ENCODE measurements at regions not wholly inside any gene's neighbourhood (a gene's known extent, or its start where the extent isn't known, plus 50 kb on each side); places are given as distances from the start of the nearest gene placed in this dataset.

- no peak for DNase-seq
Observed at GRCh38 chr1:193676996-193677549, 490.7 kb upstream of the B3GALT2 start.

- no peak for DNase-seq
Observed at GRCh38 chr1:193674292-193674944, 488.0 kb upstream of the B3GALT2 start.

GRCh38 chr1:193666485-193667083 lies 480.2 kb upstream of the B3GALT2 start:
- DNase-seq: no peak

GRCh38 chr1:193663965-193664364 lies 477.6 kb upstream of the B3GALT2 start:
- no peak for DNase-seq

- no peak for DNase-seq
Observed at GRCh38 chr1:193662030-193662429, 475.6 kb upstream of the B3GALT2 start.

- no peak for DNase-seq
Observed at GRCh38 chr1:193661385-193661784, 475.0 kb upstream of the B3GALT2 start.

GRCh38 chr1:193660428-193660827 lies 474.0 kb upstream of the B3GALT2 start:
- DNase-seq: no peak

- no peak for DNase-seq
Observed at GRCh38 chr1:193658691-193659090, 472.3 kb upstream of the B3GALT2 start.

GRCh38 chr1:193658081-193658480 lies 471.7 kb upstream of the B3GALT2 start:
- DNase-seq: no peak

GRCh38 chr1:193657552-193657951 lies 471.1 kb upstream of the B3GALT2 start:
- DNase-seq: no peak

GRCh38 chr1:193656841-193657240 lies 470.4 kb upstream of the B3GALT2 start:
- no peak for DNase-seq

GRCh38 chr1:193654951-193655735 lies 468.7 kb upstream of the B3GALT2 start:
- no peak for DNase-seq

GRCh38 chr1:193649587-193649986 lies 463.2 kb upstream of the B3GALT2 start:
- DNase-seq: no peak

- no peak for DNase-seq
Observed at GRCh38 chr1:193634876-193635275, 448.5 kb upstream of the B3GALT2 start.

GRCh38 chr1:193634470-193634869 lies 448.1 kb upstream of the B3GALT2 start:
- no peak for DNase-seq

GRCh38 chr1:193633991-193634390 lies 447.6 kb upstream of the B3GALT2 start:
- no peak for DNase-seq

- no peak for DNase-seq
Observed at GRCh38 chr1:193633093-193633492, 446.7 kb upstream of the B3GALT2 start.

GRCh38 chr1:193631306-193631705 lies 444.9 kb upstream of the B3GALT2 start:
- no peak for DNase-seq

GRCh38 chr1:193629875-193630274 lies 443.5 kb upstream of the B3GALT2 start:
- no peak for DNase-seq

- DNase-seq: no peak
Observed at GRCh38 chr1:193626695-193627094, 440.3 kb upstream of the B3GALT2 start.

- DNase-seq: no peak
Observed at GRCh38 chr1:193625255-193625654, 438.8 kb upstream of the B3GALT2 start.

- DNase-seq: no peak
Observed at GRCh38 chr1:193619911-193620310, 433.5 kb upstream of the B3GALT2 start.

- DNase-seq: no peak
Observed at GRCh38 chr1:193614817-193615216, 428.4 kb upstream of the B3GALT2 start.

GRCh38 chr1:193614275-193614674 lies 427.9 kb upstream of the B3GALT2 start:
- no peak for DNase-seq
